SH-SY5Y (cell line): ENCODE measurements at regions not wholly inside any gene's neighbourhood (a gene's known extent, or its start where the extent isn't known, plus 50 kb on each side); places are given as distances from the start of the nearest gene placed in this dataset.

ENCODE experiments used
- GATA2 ChIP-seq: IDR thresholded peaks from 2 replicates; pipeline ENCODE4 v1.6.1; 2011; ENCODE audit warnings: mild to moderate bottlenecking, low read depth, low read length
- GATA3 ChIP-seq: IDR thresholded peaks from 2 replicates; pipeline ENCODE4 v1.6.1; 2011; ENCODE audit warnings: low read depth, mild to moderate bottlenecking, low read length, moderate library complexity

DNA sequence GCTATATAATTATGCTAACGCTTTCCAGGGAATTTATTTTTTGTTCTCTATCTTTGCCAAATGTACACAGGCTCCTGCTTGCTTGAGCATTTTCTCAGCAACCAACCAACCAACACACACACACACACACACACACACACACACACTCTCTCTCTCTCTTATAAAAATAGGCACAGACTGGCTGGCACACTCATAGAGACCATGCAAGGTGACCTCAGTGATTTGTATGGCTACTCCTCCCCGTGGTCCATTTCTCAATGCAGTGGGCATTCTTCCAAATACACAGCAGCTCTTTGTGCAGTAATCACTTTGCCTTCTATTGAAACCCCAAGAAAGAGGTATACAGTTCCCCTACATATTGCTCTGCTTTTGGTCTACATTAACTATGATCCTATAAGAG, 416.0 kb downstream of the MAN2A1 start:
- no peak for TF ChIP-seq GATA3

DNA sequence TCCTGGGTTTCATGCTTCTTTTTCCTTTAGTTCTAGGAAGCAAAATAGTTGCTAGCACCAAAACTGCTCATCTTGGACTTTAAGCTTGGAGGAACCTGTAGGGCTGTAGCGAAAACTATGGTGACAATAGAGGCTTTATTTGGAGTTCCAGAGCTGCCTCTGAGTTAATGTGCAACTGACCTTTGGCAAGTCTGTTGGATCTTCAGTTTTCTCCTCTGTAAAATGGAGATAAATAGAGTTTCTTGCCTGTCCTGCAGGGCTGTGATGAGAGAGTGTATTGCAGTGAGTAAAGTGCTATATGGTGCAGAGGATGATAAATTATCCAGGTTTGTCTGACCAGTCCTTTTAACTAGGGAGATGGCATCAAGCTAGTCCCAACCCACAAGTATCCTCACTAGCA, 417.0 kb downstream of the MAN2A1 start:
- TF ChIP-seq GATA3 (no peak), GATA2 (no peak)

DNA sequence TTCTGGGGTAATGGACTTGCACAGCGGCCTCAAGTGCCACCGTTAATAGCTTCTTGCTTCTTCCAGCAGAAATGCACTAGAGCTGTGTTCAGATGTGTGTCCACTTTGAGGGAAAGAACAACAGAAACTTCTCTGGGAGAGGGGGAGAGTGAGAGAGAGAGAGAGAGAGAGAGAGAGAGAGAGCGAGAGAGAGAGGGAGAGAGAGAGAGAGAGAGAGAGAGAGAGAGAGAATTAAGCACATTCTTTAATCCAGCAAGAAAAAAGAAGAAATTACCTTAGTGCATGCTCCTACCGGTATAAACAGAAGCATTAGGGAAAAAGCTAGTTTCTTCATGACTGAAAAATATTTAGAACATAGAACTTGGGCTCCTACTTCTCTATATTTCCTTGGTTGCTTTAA, 418.8 kb downstream of the MAN2A1 start:
- TF ChIP-seq GATA2, result no peak
- TF ChIP-seq GATA3, result no peak

DNA sequence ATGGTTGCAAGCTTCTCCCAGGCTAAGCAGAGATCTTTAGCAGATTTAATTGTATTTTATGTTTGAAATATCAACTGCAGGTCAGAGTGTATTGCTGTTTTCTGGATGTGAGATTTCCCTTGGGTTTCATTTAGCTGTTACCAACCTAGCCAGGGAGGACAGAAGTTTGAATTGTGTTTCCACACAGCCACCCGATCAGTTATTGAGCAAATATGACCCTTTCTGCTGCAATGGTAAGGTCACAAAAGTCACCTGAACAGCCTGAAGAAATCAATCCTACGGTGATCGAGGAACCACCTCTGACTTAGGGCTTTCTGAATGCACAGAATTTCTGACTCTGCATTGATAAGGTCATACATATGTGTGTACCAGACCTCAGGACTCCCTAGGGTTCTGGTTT, 419.9 kb downstream of the MAN2A1 start:
- TF ChIP-seq GATA3 (no peak), GATA2 (no peak)

DNA sequence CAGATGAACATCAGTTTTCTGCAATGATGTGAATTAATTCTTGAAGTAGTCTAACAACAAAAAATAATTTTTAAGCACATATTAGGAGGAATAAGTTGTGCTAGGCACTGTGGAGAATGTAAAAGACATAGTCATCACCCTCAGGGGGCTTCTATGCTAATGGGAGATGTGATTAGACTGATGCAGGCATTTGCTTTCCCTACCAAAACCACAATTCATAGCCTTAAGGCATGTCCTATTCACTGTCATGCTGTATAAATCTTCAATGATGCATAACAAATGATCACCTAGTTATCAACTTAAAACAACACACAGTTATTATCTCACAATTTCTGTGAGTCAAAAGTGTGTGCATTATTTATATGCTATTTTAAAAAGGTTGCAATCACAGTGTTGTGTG, 422.6 kb downstream of the MAN2A1 start:
- no peak for TF ChIP-seq GATA2
- no peak for TF ChIP-seq GATA3

DNA sequence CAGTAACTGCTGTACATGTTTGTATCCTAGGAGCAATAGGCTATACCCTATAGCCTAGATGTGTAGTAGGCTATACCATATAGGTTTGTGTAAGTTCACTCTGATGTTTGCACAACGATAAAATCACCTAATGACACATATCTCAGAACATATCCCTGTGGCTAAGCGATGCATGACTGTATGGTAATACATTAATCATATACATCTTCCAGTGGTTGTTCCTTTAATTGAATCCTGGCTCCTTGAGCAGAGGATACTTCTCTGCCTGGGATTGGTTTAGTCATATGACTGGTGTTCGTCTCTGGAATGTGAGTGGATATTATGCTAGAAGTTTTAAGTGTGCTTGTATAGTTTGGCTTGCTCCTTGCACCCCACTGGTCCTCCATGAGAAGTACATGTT, 425.8 kb downstream of the MAN2A1 start:
- TF ChIP-seq GATA2 (no peak), GATA3 (no peak)

GRCh38 chr5:110116539-110116938, 426.8 kb downstream of the MAN2A1 start:
- TF ChIP-seq GATA3, result no peak
- no peak for TF ChIP-seq GATA2

GRCh38 chr5:110134963-110135935, 445.5 kb downstream of the MAN2A1 start:
- TF ChIP-seq GATA2 (no peak), GATA3 (no peak)

- TF ChIP-seq GATA2, result no peak
- TF ChIP-seq GATA3, result no peak
These were observed 460.5 kb downstream of the MAN2A1 start for GRCh38 chr5:110150199-110150598.

GRCh38 chr5:110159202-110159601, 469.5 kb downstream of the MAN2A1 start:
- no peak for TF ChIP-seq GATA3
- TF ChIP-seq GATA2, result no peak

GRCh38 chr5:110161162-110161561, 471.4 kb downstream of the MAN2A1 start:
- no peak for TF ChIP-seq GATA2
- no peak for TF ChIP-seq GATA3

DNA sequence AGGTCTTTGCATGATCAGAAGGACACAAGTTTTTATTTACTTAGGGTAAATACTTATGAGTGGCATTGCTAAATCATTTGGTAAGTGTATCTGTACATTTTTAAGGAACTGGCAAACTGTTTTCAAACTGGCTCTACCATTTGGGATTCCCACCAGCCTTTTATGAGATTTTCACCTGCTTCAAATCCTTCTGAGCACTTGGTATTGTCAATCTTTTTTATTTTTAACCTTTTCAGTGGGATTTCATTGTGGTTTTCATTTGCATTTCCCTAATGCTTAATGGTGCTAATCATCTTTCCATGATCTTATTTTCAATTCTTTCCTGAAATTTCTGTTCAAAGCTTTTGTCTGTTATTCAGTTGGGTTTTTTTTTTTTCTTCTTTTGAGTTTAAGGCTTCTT, 475.6 kb downstream of the MAN2A1 start:
- no peak for TF ChIP-seq GATA2
- TF ChIP-seq GATA3, result no peak

DNA sequence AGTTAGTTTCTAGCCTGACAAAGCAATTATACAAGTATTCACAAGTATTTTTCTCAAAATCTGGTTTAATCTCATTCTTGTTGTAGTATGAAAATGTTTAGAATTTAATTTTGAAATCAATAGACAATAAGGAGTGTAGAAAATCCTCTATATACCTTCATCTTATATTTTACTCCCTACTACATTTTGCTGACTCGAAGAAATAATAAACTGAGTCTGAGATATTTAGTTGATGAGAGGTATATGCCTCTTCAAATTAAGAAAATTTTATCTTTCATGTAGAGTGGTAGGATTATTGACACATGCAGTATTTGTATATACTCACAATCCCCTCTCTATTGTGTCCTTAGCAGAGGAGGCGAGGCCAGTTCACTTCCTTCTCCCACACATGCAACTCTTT, 477.7 kb downstream of the MAN2A1 start:
- TF ChIP-seq GATA2 (no peak), GATA3 (no peak)

DNA sequence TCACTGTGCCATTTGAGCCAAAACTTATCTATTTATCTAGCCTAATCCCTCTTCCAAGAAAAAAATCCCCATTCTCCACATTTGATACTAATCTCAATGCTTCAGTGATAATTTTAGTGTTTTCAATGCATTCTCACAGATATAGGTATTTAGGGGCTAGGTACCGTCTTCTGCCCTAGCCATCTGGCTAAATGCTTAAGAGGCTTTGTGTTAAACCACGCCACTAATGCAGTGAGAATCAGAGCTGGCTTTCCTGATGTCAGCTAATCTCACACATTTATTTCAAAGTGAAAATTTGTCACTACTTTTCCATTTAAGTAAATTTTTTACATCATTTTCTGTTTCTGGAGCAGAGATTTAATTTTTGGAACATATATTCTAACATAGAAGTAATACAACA, 479.7 kb downstream of the MAN2A1 start:
- TF ChIP-seq GATA3, result no peak
- no peak for TF ChIP-seq GATA2

- TF ChIP-seq GATA3 (no peak), GATA2 (no peak)
These were observed 488.0 kb downstream of the MAN2A1 start for GRCh38 chr5:110177729-110178128.

- no peak for TF ChIP-seq GATA2
These were observed 489.6 kb downstream of the MAN2A1 start for GRCh38 chr5:110179321-110179720.

- TF ChIP-seq GATA3 (no peak), GATA2 (no peak)
These were observed 504.5 kb downstream of the MAN2A1 start for GRCh38 chr5:110194191-110194590.
